ENCODE measurements at regions not wholly inside any gene's neighbourhood (a gene's known extent, or its start where the extent isn't known, plus 50 kb on each side); places are given as distances from the start of the nearest gene placed in this dataset.

GRCh38 chr6:138575257-138575656 lies 76.0 kb upstream of the NHSL1 start:
- TF ChIP-seq POLR2A (IDR thresholded peaks at IDR 0.05), result no peak
- no peak for TF ChIP-seq CTCF (IDR thresholded peaks at IDR 0.05)

Data from uterus (tissue), 2 donors.